Cortex of kidney (tissue), 1 donor: ENCODE measurements at regions not wholly inside any gene's neighbourhood (a gene's known extent, or its start where the extent isn't known, plus 50 kb on each side); places are given as distances from the start of the nearest gene placed in this dataset.

ENCODE experiments used
- DNase-seq: peaks from one replicate; lab custom pipeline; 2025; lab: John Stamatoyannopoulos, UW

- DNase-seq: no peak
These were observed 53.0 kb upstream of the HES1 start for GRCh38 chr3:194082743-194083636.

- DNase-seq: no peak
These were observed 52.2 kb upstream of the HES1 start for GRCh38 chr3:194083637-194084224.

- DNase-seq: no peak
These were observed 51.7 kb upstream of the HES1 start for GRCh38 chr3:194084284-194084683.
